ENCODE measurements at regions not wholly inside any gene's neighbourhood (a gene's known extent, or its start where the extent isn't known, plus 50 kb on each side); places are given as distances from the start of the nearest gene placed in this dataset.

DNA sequence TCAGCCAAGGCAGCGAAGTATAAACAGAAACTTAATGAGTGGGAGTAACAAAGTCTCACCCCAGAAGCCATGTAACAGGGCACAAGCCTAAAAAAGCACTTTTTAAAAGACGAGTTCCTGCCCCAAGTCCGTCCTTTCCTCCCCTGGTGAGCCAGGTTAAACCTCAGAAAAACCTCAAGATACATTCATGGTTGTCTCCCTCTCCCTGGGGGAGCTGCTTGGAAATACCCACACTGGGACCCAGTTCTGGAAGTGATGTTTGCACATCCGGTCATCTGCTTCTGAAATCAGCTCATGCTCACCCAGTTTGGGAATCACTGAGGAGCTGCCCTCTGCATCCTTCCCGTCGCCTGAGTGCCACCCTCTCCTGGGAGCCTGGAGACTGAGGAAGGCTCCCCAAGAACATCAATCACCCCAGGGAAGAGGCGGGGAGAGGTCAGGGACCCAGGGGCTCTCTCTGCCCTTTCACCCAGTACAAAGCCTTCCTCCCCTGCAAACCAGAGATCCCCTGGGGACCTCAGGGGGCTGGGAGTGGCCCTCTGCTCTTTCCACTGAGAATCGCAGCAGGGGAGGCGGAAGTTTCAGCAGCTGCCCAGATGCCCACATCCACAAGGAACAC, 150.6 kb upstream of the AGAP1 start:
- H4K20me1 ChIP-seq (ENCODE audit: insufficient read depth, poor library complexity, severe bottlenecking) = no peaks in the 10 kb centered on the region
- no peak for TF ChIP-seq EZH2 (IDR thresholded peaks at IDR 0.05; ENCODE audit: borderline replicate concordance)
- TF ChIP-seq, protein P1, sequence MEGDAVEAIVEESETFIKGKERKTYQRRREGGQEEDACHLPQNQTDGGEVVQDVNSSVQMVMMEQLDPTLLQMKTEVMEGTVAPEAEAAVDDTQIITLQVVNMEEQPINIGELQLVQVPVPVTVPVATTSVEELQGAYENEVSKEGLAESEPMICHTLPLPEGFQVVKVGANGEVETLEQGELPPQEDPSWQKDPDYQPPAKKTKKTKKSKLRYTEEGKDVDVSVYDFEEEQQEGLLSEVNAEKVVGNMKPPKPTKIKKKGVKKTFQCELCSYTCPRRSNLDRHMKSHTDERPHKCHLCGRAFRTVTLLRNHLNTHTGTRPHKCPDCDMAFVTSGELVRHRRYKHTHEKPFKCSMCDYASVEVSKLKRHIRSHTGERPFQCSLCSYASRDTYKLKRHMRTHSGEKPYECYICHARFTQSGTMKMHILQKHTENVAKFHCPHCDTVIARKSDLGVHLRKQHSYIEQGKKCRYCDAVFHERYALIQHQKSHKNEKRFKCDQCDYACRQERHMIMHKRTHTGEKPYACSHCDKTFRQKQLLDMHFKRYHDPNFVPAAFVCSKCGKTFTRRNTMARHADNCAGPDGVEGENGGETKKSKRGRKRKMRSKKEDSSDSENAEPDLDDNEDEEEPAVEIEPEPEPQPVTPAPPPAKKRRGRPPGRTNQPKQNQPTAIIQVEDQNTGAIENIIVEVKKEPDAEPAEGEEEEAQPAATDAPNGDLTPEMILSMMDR (IDR thresholded peaks at IDR 0.05; ENCODE audit: poor library complexity) = no peak
- no peak for TF ChIP-seq EZH2phosphoT487 (IDR thresholded peaks at IDR 0.05; ENCODE audit: low read depth, severe bottlenecking, unreplicated experiment)
- no peaks in the 10 kb centered on the region for H3K9me2 ChIP-seq (replicated peaks; ENCODE audit: insufficient read depth)
- WGBS (ENCODE audit: low lambda C conversion rate, missing lambda C conversion rate) = 93% methylated on average over 9 of the region's 9 CpGs
- no peaks in the 10 kb centered on the region for H3K9me3 ChIP-seq (ENCODE audit: low read depth)
- no peaks in the 10 kb centered on the region for H3K36me3 ChIP-seq (replicated peaks; ENCODE audit: insufficient read depth, low read depth)
- H3K79me2 ChIP-seq = no peaks in the 10 kb centered on the region
- H2AFZ ChIP-seq = no peak overlapping the region
- no peaks in the 10 kb centered on the region for H3K4me1 ChIP-seq (ENCODE audit: insufficient read depth)
- H3K4me3 ChIP-seq = no peak overlapping the region
- H3K27me3 ChIP-seq = no peaks in the 10 kb centered on the region
- no peak for DNase-seq (ENCODE audit: low spot score)
- no peak overlapping the region for H3K4me2 ChIP-seq
- no peak overlapping the region for H3K27ac ChIP-seq

DNA sequence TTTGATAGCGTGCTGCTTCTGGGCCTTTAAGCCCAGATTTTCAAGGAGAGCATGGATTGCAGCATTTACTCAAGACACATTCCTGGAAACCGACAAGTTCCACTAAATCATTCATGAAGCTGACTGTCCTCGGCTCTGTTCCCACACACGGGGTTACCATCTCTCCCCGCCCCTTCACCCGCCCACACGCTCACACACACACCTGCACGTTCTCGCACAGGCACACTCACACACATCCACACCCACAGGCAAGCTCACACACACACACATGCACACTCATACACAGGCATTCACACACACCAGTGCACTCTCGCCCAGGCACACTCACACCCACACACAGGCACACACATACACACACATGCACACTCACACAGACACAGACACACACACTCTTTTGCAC, 150.0 kb upstream of the AGAP1 start:
- Histone ChIP-seq H3K4me1 (ENCODE audit: insufficient read depth) (no peaks in the 10 kb centered on the region), H3K79me2 (no peaks in the 10 kb centered on the region), H3K4me2 (no peak overlapping the region), H3K9me3 (ENCODE audit: low read depth) (no peaks in the 10 kb centered on the region), H3K27me3 (no peaks in the 10 kb centered on the region), H4K20me1 (ENCODE audit: insufficient read depth, poor library complexity, severe bottlenecking) (no peaks in the 10 kb centered on the region), H3K9me2 (replicated peaks; ENCODE audit: insufficient read depth) (no peaks in the 10 kb centered on the region), H3K4me3 (no peak overlapping the region), H2AFZ (no peak overlapping the region), H3K27ac (no peak overlapping the region), H3K36me3 (replicated peaks; ENCODE audit: insufficient read depth, low read depth) (no peaks in the 10 kb centered on the region)
- WGBS (ENCODE audit: low lambda C conversion rate, missing lambda C conversion rate) = 75% methylated on average over 10 of the region's 10 CpGs
- DNase-seq (ENCODE audit: low spot score) = no peak
- TF ChIP-seq EZH2 (IDR thresholded peaks at IDR 0.05; ENCODE audit: borderline replicate concordance) = no peak
- TF ChIP-seq, protein P1 (IDR thresholded peaks at IDR 0.05; ENCODE audit: poor library complexity) = no peak
- TF ChIP-seq EZH2phosphoT487 (IDR thresholded peaks at IDR 0.05; ENCODE audit: low read depth, severe bottlenecking, unreplicated experiment) = no peak

DNA sequence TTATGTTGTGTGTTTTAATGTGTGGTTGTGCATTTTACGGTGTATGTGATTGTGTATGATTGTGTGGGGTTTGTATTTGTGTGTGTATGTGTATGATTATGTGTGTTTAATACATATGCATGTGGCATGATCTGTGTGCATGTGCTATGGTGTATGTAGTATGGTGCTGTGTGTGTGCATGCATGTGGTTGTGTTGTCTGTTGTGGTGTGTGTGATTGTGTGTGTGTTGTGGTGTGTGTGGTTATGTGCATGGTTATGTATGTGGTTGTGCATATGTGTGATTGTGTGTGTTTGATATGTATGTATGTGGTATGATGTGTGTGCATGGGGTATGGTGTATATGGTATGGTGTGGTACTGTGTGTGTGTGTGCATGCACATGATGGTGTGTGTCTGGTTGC, 148.1 kb upstream of the AGAP1 start:
- Histone ChIP-seq H3K9me3 (ENCODE audit: low read depth) (no peaks in the 10 kb centered on the region), H3K4me3 (no peak overlapping the region), H3K27ac (no peak overlapping the region), H3K9me2 (replicated peaks; ENCODE audit: insufficient read depth) (no peaks in the 10 kb centered on the region), H4K20me1 (ENCODE audit: insufficient read depth, poor library complexity, severe bottlenecking) (no peaks in the 10 kb centered on the region), H3K4me2 (no peak overlapping the region), H3K4me1 (ENCODE audit: insufficient read depth) (no peaks in the 10 kb centered on the region), H3K36me3 (replicated peaks; ENCODE audit: insufficient read depth, low read depth) (no peaks in the 10 kb centered on the region), H3K79me2 (no peaks in the 10 kb centered on the region), H3K27me3 (no peaks in the 10 kb centered on the region), H2AFZ (no peak overlapping the region)
- WGBS (ENCODE audit: low lambda C conversion rate, missing lambda C conversion rate) = 90% methylated on average over 1 of the region's 1 CpG
- no peak for TF ChIP-seq EZH2phosphoT487 (IDR thresholded peaks at IDR 0.05; ENCODE audit: low read depth, severe bottlenecking, unreplicated experiment)
- TF ChIP-seq EZH2 (IDR thresholded peaks at IDR 0.05; ENCODE audit: borderline replicate concordance) = no peak
- TF ChIP-seq, protein P1 (IDR thresholded peaks at IDR 0.05; ENCODE audit: poor library complexity) = no peak
- DNase-seq (ENCODE audit: low spot score) = no peak

Measured in hepatocyte (in vitro differentiated cells).